GM19397 (cell line): ENCODE measurements at regions not wholly inside any gene's neighbourhood (a gene's known extent, or its start where the extent isn't known, plus 50 kb on each side); places are given as distances from the start of the nearest gene placed in this dataset.

Source experiments
- ATAC-seq: cut with Tn5 transposase; IDR thresholded peaks from one replicate; pipeline ENCODE4 v1.9.1; 2021; ENCODE audit warnings: mild to moderate bottlenecking, moderate library complexity; ENCODE audit not compliant: unreplicated experiment

DNA sequence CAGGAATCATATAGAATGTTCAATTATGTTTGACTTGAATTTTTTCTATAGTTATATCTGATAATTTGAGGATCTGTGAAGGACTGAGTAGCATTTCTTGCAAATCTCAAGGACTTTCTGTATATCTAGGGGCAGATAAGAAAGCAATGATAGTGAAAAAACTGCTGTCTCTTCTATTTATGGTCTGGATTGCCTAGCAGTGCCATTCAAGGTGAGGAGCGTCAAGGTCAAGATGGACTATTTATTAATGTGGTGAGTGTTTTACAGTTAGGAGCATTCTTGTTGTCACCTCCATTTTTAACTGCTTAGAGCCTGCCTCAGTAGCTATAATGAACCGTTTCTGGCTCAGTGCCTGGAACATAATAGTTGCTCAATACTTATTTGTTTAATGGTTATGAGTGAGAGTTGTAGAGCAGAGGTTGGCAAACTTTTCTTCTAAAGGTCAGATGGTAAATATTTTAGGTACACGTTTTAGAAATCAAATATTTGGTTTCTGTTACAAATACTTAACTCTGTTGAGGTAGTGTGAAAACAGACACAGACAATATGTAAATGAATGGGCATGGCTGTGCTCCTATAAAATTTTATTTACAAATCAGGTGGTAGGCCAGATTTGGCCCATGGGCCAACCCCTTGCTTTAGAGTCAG is 523.2 kb upstream of the IGFBP7 start:
- ATAC-seq: no peak

GRCh38 chr4:57632564-57632963 is 522.4 kb upstream of the IGFBP7 start:
- ATAC-seq: no peak

GRCh38 chr4:57631147-57631546 is 521.0 kb upstream of the IGFBP7 start:
- no peak for ATAC-seq

GRCh38 chr4:57628004-57628403 is 517.8 kb upstream of the IGFBP7 start:
- ATAC-seq: no peak

- ATAC-seq: no peak
These were observed 504.2 kb upstream of the IGFBP7 start for GRCh38 chr4:57614257-57614932.

GRCh38 chr4:57612279-57612678 is 502.1 kb upstream of the IGFBP7 start:
- no peak for ATAC-seq

GRCh38 chr4:57607566-57608180 is 497.5 kb upstream of the IGFBP7 start:
- ATAC-seq: no peak

- ATAC-seq: no peak
These were observed 495.2 kb upstream of the IGFBP7 start for GRCh38 chr4:57605376-57605775.

DNA sequence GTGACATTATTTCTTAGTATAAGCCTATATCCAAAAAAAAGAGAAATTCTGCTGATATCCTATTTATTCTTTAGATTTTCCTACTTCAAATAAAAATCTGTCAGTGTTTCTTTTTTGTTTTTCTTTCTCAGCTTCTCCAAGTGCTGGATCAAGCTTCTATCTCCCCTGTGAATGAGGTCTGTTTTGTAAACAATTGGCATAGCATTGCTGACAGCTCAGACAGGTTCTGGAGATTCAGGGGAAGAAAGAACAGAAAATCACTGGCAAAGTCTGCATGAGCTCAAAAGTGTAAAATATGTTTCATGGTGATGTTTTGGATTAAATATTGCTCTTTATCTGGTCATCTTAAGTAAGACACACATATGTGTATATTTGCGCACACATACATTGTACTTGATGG is 492.0 kb upstream of the IGFBP7 start:
- ATAC-seq: no peak

DNA sequence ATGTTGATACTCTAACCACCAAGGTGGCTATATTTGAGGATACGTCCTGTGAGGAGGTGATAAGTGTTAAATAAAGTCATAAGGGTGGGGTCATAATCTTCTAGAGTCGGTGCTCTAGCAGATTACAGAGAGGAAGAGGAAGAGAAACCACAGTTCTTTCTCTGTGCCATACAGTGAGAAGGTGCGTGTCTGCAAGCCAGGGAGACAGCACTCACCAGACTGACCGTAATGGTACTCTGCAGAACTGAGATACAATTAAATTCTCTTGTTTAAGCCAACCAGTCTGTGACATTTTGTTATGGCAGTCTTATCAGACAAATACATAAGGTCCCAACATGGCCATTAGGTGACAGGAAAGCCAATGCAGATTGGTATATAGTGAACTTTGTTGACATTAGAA is 480.9 kb upstream of the IGFBP7 start:
- no peak for ATAC-seq

DNA sequence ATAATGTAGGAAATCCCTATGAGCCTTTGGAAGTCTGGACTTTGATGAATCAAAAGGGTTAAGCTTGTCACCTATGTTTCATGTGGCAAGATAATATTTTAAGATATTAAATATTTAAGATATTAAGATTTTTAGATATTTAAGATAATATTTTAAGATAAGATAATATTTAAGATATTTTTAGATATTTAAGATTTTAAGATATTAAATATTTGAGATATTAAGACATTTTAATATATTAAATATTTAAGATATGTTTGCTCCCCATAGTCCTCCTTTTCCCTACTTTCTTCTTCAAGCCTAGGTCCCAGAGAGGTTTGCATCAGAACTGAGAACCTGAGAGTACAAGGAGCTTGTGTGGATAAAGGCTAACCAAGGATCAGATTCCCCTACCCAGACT is 478.4 kb upstream of the IGFBP7 start:
- no peak for ATAC-seq

DNA sequence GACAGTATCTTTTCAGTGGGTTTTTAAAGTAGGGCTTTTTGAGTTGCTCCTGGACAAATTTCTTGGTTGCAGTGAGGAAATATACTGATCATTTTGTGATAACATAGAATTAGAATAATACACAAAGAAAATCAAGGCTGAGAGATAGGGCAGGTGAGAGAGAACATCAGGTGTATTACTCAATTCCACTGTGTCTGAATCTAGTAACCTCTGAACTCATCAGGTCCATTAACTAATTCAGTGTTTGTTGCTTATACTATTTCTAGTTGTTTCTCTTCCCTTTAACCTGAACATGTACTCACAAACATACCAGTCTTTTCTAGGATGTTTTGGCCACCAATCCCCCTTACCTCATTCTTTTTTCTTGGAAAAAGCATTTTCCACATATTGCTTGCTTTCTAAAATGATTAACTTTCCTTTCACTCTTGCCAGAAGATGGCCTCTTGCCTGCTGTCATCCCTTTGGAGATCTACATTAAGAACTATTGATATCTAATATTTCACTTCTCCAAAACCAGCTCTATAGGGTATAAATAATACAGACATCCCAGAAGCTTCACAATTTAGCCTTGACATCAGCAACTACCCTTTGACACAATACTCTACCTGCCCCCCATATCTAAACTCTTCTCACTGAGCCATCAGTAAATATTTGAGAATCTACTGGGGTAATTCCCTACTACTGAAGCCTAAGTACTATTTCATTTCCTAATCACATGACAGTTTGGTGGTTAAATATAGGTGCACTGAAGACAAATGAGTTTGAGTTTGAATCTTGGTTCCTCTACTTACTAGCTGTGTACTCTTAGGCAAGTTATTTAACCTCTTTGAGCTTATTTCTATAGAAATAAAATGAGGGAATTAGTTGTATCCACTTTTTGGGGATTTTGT is 470.8 kb upstream of the IGFBP7 start:
- ATAC-seq: no peak

GRCh38 chr4:57575426-57575825 is 465.2 kb upstream of the IGFBP7 start:
- ATAC-seq: no peak

DNA sequence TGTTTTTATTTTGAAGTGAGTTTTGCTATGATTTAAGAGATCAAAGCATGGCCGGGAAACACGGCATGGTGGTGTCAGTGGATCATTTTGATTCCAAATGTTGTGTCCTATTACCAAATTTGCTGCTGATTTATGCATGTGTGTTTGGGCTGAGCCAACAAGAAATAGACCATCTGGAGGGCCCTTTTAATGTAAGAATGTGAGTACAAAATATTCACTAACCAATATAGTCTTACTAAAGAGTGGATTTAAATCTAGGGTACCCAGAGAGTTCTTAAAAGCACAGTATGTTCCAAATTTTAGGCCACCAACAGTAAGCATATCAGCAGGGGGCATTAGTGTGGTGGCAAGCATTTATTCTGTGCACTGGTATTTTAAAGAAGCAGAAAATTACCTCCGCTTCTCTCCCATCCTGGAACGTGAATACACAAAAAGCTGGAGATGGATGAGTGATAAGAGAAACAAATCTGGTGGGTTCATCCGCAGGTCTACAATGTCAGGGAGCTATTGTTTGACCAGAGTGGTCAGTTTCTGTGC is 444.4 kb upstream of the IGFBP7 start:
- ATAC-seq: no peak

DNA sequence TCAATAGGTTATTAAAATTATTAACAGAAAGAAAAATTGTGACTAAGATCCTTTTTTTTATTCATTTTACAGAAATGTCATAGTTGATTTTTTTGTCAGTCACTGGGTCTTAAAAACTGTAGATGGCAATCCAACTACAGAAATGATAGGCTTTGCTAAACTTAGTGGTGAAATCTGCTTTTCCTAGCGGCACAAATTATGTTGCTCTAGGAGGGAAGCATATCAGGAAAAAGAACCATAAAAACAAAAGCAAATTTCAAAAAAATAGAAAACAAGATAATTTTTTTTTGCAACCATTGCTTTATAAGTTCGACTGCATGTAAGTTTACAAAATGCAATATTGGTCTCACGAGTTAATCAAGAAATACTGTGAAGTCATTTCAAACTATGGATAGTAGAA is 443.5 kb upstream of the IGFBP7 start:
- no peak for ATAC-seq

DNA sequence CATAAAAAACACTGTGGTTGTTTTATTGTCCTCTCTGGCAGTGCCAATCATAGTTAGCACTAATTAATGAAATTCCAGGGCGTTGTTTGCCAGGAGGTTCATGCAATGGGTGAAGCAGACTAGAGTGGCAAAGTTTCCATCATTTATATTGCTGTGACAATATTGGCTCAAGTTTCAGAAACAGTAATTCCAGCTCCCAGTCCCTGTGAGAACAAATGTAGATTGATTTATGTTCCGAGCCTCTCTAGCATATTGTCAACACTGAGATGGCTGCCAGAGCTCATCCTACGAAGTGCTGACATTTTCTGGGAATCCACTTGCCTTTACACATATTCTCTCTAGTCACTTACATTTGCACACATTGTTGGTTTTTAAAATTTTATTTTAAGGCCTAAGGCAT is 440.0 kb upstream of the IGFBP7 start:
- no peak for ATAC-seq

DNA sequence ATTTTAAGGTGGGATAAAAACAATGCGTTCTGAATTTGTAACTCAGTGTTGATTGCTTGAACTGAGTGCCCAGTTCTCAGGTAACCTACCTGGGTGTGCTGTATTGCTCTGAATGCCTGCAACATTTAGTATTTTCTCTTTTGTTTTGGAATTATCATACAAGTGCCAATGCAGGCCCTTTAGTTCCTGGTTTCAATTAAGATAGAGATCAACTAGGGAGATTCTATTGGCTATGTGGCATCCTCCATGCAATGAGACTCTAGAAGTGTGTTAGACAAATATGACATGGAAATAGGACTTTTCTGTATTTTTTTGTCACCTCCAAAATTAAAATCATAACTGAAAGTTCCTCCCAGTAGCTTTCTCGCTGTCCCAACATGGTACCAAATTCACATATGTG is 438.7 kb upstream of the IGFBP7 start:
- no peak for ATAC-seq

DNA sequence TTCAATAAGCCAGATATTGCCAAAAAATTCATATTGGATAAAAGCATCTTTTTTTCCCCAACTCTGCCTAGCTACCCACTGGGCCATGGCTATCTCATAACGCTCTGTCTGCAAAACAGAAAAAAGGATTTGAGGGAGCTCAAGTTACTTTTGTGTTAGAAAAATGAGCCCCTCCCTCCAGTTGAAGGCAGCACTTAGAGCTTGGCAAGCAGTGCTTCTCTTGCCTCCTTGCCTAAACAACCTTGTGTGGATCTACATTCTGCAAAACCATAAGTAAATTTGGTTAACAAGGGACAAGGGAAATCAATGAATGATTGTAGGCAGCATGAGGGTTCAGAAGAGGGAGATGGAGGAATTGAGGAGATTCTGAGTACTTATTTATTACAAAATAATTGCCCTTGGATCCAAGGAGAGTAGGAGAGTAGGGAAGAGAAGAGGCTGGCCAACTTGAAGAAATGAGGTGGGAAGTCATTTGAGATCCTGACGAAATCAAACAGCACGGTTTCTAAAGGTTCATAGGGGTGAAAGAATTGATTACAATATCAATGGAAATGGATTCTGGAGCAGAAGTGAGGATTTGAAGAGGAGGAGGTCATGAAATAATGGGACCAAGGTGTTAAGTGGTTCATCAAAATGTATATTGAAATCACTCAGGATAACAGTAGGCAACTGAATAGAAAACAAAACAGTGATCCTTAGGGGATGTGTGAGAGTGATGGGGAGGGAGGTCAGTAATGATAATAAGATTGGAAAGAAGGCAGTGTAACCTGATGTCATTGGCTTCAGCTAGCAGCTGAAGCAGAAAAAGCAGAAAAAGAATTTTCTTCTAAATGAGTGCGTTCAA is 434.8 kb upstream of the IGFBP7 start:
- no peak for ATAC-seq

GRCh38 chr4:57504797-57505530 is 394.8 kb upstream of the IGFBP7 start:
- no peak for ATAC-seq

DNA sequence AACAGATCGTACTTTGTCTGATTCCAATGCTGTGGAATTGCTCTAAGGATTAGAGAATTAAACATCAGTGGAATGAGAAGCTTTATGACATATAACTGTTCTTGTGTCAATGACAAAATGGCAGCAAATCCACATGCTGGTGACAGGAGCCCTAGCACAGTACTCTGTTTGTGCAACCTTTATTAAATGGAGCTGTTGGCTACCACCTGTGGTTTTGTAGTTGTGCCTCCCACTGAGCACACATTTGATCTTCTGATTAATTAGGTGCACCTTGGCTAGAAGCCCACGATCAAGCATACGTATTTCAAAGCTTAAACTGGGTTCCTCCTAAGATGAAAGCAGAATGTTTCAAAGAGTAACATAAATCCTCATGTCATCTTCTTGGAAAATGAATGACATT is 394.0 kb upstream of the IGFBP7 start:
- ATAC-seq: no peak
